ENCODE measurements at regions not wholly inside any gene's neighbourhood (a gene's known extent, or its start where the extent isn't known, plus 50 kb on each side); places are given as distances from the start of the nearest gene placed in this dataset.
"Not testable (repeated sequence)": the region's sequence is repeated elsewhere in the genome, so short reads cannot be mapped to it uniquely, and the experiment has no call there.

- peak; percentile 31 for DNase-seq
Observed at GRCh38 chr21:34219334-34220060, 144.3 kb upstream of the KCNE2 start.

GRCh38 chr21:34220556-34221195 is 143.1 kb upstream of the KCNE2 start:
- DNase-seq: no peak

- DNase-seq: no peak
Observed at GRCh38 chr21:34221331-34222030, 142.3 kb upstream of the KCNE2 start.

DNA sequence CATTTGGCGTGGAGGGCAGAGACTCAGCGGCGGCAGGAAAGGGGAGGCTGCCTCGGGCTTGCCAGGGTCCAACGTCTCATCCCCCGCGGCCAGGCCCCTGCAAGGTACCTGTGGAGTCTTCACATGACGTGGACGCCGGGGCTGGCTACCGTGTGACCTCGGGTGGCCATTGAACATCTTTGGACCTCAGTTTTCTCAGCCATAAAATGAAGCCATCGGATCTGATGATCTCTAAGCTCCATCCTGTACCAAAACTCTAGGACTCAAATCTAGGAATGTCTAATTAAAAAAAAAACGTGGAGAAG is 141.8 kb upstream of the KCNE2 start:
- no peak for DNase-seq

DNA sequence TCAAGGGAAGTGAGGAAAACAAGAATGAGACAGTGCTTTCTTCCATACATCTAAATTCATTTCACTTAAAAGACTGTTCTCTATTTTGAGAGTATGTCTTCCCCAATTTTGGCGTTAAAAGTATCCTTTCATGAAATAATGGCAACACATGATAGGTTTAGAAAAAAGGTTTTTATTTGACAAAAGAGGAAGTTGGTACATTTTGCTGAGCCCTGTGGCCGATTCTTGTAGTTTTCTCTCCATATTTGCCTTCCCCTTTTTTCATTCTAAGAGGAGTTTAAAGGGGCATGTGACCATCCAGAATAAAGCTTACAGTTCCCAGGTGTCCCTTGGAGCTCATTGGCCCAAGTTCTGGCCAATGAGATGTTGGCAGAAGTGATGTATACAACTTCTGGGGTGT is 140.4 kb upstream of the KCNE2 start:
- DNase-seq: no peak

DNA sequence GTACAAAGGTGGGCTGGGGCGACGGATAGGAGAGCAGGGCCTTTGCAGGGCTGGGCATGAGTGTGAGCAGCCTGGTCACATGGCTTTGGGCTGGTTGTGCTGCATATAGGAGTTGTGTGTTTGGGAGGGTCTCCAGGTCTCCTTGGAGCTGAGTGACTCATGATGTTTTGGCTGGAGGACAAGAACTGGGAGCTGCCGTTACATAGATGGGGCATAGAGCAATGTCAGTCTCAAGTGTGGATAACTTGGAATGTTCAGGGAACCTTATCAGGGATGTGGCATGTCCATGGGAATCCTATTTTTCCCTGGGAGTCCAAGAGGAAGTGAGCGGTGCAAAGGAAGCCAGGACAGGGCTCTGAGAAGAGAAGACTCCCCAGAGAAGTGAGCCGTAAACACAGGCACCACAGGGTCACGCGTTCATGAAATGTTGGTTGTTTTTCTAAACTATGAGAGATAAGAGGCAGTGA is 136.4 kb upstream of the KCNE2 start:
- no peak for DNase-seq

DNA sequence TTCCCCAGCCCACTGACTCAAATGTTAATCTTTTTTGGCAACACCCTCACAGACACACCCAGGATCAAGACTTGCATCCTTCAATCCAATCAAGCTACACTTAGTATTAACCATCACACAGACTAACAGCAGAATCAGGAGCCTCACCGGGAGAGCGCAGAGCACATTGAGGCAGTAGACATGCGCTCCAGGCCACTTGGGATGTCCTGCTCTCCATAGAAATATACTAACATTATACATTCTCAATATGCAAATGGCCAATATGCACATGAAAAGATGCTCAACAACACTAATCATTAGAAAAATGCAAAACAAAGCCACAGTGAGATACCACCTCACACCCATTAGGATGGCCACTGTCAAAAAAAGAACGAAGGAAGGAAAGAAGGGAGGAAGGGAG is 135.0 kb upstream of the KCNE2 start:
- no peak for DNase-seq

- no peak for DNase-seq
Observed at GRCh38 chr21:34229353-34229752, 134.5 kb upstream of the KCNE2 start.

- not testable (repeated sequence) for DNase-seq
Observed at GRCh38 chr21:34233741-34234140, 130.1 kb upstream of the KCNE2 start.

DNA sequence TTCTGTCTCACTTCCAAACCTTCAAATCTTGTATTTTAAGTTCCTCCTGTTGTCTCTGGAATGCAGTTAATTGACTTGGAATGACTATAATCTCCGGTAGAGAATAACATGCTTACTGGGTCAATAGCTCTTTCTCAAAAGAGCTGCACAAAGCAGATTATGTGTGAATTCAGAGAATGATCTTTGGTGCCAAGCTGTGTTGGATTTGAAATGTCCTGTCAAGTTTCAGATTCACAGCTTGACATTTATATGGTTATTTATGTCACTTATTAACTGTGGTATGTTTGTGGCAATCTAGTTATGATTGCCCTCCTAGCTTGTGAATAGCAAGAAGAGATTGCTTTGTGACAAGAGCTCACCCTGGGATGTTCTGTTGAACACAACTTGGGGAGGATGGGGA is 128.3 kb upstream of the KCNE2 start:
- DNase-seq: no peak

GRCh38 chr21:34242973-34243372 is 120.8 kb upstream of the KCNE2 start:
- no peak for DNase-seq

- DNase-seq: no peak
Observed at GRCh38 chr21:34243562-34243961, 120.2 kb upstream of the KCNE2 start.

- DNase-seq: no peak
Observed at GRCh38 chr21:34252751-34253150, 111.1 kb upstream of the KCNE2 start.

- DNase-seq: no peak
Observed at GRCh38 chr21:34255073-34255472, 108.7 kb upstream of the KCNE2 start.

- DNase-seq: peak; percentile 35
Observed at GRCh38 chr21:34260277-34261008, 103.4 kb upstream of the KCNE2 start.

- no peak for DNase-seq
Observed at GRCh38 chr21:34261841-34262468, 101.9 kb upstream of the KCNE2 start.

DNA sequence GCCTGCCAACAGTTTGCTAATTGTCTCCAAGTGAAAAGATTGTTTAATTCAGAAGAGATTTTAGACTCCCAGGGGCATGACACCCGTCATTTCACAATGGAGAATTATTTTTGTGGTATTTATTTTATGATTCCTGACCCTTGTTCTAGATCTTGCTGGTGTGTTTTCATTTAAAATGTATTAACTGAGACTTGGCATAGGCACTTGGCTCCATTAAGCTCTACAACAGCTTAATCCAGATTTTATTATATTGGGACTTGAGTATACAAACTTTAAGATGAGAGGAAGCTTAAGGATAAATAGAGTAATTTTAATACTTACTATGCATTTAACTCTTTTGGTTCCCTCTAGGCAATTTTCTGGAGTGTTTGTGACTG is 101.3 kb upstream of the KCNE2 start:
- DNase-seq: peak; percentile 86

GRCh38 chr21:34263629-34264028 is 100.2 kb upstream of the KCNE2 start:
- DNase-seq: no peak

- DNase-seq: peak; percentile 20
Observed at GRCh38 chr21:34266351-34266750, 97.5 kb upstream of the KCNE2 start.

GRCh38 chr21:34268493-34268892 is 95.3 kb upstream of the KCNE2 start:
- DNase-seq: no peak

- no peak for DNase-seq
Observed at GRCh38 chr21:34270411-34270810, 93.4 kb upstream of the KCNE2 start.

- no peak for DNase-seq
Observed at GRCh38 chr21:34271189-34271851, 92.5 kb upstream of the KCNE2 start.
